GM21423 (cell line): ENCODE measurements at regions not wholly inside any gene's neighbourhood (a gene's known extent, or its start where the extent isn't known, plus 50 kb on each side); places are given as distances from the start of the nearest gene placed in this dataset.

ENCODE experiments used
- ATAC-seq: cut with Tn5 transposase; IDR thresholded peaks from one replicate; pipeline ENCODE4 v1.9.1; 2021; ENCODE audit warnings: mild to moderate bottlenecking, moderate library complexity; ENCODE audit not compliant: unreplicated experiment

DNA sequence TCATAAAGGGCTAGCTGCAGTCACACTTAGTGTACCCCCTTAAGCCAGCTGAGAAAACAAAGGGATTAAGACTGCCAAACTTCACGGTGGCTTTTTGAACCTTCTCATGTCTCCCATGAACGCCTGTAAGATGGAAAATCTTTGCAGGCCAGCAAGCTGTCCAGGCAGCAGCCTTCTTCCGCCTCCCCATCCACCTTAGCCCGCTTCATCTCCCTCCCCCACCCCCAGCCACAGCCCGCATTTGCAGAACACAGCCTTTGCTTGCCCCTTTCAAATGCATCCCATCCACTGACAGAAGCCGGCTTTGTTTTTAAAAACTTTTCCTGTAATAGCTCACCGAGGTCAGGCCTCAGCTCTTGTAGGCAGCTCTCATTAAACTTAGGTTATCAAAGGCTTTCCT is 113.8 kb upstream of the FAM9B start:
- no peak for ATAC-seq

DNA sequence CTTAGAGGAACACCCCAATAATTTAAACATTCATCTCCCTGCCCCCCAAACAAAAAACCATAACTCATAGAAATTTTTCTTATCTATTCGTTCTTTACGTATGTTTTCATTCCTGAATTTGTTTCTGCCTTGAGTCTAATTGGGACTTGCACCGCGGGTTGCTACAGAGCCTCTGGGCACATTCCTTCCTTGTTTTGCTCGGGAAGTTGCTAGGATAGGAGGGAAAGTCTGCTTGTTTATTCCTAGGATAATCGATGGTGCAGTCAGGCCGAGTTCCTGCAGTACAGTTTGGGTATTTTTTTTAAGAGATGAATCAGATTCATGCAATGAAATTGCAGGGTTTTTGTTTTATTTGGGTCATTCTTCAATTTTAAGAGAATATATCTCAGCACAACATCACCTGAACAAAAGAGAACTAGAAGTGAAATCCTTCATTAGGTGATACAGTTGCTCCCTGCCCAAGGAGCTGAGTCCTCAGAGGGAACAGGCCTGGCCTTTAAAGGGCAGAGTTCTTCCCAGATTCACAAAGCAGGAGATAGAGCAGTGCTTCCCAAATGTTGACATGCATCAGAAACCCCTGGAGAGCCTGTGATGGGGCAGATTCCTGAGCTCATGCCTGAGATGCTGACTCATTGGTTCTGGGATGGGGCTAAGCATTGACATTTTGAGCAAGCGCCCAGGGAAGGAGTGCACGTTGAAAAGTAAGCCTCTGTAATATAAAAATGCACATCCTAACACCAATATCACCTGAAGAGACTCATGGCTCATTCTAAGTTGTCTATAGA is 114.9 kb upstream of the FAM9B start:
- no peak for ATAC-seq

DNA sequence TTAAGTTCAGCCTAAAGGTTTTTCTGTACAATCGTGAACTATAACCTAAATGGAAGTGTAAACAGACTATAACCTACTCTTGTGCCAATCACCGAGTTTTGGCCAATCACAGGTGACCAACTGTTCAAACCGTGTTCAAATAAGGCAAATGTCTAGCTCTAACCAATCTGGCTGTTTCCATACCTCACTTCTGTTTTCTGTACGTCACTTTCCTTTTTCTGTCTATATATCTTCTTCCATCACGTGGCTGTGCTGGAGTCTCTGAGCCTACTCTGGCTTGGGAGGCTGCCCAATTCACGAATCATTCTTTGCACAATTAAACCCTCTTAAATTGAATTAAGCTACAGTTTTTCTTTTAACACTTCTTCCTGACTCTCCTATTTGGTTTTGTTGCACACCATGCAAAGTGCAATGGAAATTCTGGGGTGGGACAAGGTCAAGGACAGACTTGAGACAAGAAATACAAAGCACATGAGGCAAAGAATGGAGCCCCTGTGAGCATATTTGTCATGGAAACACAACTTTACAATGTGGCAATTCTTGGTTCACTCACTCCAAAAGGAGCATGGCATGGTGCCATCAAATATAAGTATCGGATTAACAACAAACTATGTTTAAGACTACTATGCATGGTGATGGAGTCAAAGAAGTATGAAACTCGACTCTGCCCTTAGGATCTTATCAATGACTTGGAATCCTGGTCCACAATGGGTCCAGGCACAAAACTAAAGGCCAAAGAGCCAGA is 115.7 kb upstream of the FAM9B start:
- ATAC-seq: no peak

DNA sequence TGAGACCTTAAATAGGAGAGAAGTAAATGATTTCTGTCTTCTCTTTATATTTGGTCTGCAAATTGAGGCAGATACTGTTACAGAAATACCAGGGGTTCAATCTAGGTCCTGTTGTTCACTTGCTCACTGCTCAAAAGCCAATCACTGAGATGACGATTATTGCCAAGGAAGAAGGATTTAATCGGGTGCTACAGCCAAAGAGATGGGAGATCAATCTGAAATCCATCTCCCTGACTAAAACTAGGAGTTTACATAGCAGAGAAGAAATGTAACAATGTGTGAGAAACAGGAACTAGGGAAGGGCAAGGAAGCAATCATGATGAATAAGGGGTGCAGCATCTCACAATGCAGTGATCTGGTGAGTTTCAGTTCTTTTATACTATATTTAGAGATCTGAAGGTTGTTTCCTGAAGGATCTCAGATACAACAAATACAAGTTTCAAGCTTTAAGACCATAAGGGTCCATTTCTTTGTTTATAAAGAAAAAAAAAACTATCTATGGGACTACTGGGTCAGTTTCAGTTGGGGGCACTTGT is 117.9 kb upstream of the FAM9B start:
- no peak for ATAC-seq

DNA sequence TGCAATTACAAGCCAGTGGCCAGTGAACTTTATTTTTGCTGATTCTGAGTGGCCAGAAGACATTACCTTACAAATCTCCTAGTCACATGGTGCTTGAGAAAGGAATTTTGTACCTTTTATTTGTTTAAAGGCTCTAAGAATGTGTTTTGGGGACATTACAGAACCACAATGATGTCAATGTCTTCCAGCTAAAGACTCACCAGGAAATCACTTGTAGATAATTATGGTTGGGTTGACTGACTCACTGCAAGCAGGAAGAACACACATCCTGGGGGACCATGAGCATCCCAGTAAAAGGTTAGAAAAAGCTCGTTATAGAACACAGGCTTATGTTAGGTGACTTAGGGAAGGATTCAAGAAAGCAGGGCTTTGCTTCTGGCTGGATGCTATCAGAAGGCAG is 119.4 kb upstream of the FAM9B start:
- ATAC-seq: no peak

DNA sequence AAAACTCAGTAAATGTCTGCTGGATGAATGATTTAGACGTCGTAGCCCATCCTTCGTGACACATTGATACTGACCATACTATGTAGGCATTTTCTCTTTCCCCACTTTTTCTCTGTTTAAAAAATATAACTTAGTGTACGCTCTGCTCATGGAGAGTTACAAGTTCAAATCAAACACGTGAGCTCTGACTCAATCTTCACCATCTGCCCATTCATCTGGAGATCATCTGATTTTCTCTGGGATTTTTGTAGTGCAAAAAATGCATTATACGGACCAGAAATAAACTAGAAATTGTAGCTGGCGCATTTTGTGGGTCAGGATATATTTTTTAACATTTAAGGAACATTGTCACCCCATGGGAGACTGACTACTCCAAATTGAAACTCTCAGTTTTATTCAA is 124.7 kb upstream of the FAM9B start:
- no peak for ATAC-seq

DNA sequence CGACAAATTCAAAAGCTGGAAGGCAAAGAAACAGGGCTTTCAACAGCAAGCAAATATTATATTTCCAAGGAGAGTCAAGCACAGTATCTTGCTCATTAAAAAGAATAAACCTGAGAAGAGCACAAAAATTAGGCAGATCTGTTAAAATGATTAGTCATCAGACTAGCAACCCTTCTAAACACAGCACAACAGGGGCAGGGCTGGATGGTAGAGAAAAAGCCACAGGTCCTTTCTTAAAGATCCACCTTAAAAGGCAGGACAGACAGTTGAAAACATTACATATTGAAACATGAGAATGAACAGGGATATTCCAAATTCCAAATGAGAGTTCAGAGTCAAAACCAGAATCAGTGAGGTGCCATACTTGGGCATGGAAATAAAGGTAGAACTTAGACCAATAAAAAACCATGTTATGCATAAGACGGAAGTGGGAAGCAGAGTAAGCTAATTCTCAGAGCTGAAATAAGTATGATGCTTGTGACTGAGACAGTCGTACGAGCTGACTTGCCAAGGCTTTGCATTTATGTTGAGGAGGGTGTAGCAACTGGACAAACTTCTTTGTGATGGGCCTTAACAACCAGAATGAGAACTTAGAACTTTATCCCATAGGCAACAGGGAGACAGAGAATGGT is 126.9 kb upstream of the FAM9B start:
- ATAC-seq: no peak

DNA sequence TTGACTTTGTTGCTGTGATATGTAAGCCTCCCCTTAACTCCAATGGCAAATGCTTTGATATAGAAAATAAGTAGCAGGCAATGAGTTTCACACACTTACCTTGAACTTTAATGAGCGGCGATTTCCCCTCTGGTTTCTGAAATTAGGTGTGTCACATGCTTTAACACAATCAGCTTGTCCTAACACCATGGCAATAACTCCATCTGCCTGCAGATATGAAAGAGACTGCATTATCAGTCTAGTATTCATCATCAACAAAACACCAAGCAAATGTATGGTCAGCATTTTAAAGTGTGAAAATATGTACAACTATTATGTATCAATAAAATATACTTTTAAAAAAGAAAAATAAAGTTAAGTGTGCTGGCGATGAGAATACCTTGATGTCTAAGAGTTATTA is 128.8 kb upstream of the FAM9B start:
- ATAC-seq: no peak

DNA sequence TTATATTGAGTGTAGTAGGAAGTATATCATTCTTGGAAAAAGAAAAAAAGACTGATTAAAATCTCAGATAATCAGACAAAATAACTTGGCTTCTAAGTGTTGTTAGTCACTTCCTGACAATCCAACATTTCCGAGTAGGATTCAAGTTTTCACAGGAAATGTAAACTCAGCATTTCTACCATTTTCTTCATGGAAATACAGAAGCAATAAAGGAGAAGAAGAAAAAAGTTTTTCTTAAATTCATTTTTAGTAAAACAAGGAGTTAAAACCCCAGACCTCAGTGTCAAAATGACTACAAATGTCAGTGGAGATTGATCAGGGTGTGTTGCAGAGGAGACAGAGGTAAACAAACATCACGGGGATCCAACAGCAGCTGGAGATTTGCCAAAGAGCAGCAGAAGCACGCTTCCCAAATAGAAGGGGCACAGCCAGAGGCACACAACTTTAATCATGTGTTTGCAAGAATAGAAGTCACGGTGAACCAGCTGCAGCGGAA is 129.3 kb upstream of the FAM9B start:
- ATAC-seq: no peak

DNA sequence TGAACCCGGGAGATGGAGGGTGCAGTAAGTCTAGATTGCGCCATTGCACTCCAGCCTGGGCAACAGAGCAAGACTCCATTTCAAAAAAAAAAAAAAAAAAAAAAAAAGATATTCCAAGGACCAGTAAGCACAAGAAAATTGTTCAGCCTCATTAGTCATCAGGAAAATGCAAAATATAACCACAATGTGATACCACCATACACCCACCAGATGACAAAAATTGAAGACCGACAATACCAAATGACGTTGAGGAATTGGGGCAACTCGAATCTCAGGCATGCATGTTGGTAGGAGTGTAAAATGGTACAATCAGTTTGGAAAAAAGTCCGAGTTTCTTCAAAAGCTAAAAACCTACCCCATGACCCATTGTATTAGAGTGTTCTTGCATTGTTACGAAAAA is 130.2 kb upstream of the FAM9B start:
- ATAC-seq: no peak

DNA sequence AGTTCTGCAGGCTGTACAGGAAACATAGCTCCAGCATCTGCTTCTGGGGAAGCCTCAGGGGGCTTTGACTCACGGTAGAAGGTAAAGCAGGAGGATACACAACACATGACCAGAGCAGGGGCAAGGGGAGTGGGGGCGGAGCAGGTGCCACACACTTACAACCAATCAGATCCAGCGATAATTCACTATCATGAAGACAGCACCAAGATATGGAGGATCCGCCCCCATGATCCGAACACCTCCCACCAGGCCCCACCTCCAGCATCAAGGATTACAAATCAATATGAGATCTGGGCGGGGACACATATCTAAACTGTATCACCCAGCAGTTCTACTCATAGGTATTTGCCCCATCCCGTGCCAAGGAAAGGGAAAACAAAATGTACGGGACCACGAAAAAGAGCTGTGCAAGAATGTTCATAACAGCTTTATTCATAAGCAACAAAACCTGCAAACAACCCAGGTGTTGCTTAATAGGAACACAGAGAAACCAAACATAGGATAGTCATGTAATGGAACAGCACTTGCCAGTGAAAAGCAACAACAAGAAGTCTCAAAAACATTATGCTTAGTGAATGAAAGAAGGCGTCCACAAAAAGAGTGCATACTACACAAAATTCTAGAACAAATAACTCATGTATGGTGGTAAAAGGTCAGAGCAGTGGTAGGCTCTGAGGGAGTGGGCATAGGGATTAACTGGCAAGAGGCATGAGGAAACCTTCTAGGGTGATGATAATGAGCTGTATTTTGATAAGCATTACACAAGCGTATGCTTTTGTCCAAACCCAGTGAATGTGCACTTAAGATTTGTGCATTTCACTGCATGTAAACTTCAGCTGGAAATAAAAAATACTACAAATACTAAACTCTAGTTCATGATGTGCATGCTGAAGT is 130.9 kb upstream of the FAM9B start:
- ATAC-seq: no peak

DNA sequence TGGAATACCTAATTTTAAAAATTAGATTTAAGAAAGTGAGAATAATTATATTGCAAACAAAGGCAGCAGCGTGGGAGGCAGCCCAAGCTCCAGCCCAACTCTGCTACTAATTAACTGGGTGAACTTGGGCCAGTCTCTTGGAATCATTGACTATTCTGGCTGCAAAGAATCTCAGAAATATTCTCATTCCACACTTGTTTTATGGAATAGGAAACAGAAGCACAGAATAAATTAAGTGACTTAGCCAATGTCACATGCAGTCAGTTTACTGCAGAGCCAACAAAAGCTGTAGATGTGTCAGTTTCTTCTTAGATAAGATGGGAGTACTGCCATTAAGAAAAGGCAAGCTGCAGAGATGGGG is 132.6 kb upstream of the FAM9B start:
- ATAC-seq: no peak

DNA sequence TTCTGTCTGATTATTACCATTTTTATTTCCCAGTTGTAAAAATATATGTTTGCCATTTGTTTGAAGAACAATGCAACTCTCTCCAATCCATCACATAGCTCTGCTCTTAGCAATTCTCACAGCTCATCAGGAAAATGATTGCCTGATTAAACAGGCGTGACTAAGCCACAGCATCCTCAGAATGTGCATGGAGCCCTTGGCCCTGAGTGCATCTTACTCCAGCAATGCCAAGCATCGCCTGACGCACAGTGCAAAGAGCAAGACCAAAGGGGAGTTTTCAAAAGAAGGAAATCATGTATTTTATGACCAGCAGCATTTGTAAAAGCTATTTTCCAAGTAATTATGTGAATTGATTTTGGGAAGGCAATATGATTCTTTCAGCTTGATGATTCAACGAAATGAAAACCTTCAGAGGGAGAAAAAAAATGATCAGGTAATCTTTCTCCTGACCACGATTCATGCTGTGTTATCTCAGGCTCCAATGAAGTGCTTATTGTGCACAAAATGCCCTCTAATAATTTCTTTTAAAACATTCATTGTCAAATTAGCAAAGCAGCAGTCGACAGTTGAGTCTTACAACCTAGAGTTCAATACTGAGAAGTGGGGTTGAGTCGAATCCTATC is 138.0 kb upstream of the FAM9B start:
- no peak for ATAC-seq

DNA sequence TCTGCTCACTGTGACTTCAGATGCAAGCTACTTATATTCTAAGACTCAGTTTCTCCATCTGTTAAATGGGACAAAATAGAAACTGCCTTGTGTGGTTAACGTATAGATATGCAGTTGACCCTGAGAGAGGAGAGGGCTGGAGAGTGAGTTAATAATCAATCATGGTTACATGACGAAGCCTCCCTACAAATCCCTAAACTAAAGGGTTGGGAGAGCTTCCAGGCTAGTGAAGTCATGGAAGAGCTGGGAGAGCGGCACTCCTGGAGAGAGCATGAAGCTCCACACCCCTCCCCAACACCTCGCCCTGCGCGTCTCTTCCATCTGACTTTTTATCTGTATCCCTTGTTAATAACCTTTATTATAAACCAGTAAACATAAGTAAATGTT is 138.5 kb upstream of the FAM9B start:
- ATAC-seq: no peak

DNA sequence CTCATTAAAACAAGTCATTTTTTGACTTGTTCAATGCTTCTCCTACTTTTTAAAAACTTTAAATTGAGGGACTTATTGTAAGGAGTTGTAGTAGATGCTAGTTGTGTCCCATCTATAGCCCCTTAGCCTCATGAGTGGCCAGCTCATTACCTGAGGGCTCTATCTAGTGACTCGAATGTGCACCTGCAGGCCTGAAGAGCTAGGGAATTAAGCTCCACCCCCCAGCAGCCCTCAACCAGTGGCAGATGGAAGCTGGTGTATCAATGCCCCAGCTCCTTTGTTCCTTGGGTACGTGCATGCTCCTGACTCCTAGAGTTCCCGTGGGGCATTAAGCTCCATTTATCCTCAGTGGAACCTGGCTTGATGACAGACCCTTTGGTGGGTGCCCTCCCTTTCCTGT is 146.7 kb upstream of the FAM9B start:
- ATAC-seq: no peak

DNA sequence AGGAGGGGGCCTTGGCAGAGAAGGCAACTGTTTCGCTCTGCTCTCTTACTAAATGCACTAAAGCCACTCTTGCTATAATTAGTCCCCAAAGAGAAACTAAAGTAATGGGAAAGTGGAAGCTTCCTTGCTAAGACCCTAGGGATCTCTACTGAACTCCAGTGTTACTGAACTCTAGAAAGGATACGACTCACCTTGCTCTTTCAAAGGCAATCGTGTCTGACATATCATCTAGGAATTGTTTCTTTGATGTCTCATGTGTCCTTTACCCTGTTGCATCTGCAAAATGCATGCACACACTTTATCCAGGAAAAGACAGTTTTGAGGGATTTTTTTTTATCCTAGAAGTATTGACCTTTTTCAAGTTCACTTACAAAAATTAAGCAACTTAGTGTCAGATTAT is 148.1 kb upstream of the FAM9B start:
- no peak for ATAC-seq

DNA sequence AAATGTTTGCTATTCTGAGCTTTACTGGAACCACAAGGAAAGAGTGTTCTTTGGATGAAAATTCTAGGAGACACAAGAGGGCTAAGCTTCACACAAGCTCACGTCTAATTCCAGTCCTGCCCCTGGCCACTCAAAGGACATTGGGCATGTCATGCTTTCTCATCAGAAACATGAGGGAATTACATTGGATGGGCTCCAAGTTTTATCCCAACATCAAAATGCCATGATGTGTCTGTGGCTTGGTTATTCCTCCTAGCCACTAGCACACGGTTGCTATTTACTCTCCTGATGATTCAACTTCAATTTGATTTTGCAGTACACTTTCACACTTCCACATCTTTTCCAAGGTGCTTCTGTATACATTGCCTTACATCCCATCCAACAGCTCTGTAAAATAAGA is 149.6 kb upstream of the FAM9B start:
- ATAC-seq: no peak

DNA sequence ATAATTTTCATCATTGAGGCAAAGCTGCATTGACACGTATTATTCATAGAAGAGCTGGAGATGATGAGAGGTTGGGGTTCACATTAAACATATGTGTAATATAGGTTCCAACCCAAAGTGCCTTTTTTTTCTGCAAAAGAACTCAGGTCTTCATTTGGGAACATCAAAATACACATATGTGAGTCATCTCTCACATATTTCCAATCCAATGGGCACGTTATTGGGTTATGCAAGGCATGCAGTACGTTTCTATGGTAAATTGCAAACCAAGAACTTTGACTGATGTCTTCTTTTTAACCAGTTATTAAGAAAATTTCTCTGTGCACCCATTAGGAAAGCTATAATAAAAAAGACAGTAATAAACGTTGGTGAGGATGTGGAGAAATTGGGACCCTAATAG is 150.3 kb upstream of the FAM9B start:
- no peak for ATAC-seq

DNA sequence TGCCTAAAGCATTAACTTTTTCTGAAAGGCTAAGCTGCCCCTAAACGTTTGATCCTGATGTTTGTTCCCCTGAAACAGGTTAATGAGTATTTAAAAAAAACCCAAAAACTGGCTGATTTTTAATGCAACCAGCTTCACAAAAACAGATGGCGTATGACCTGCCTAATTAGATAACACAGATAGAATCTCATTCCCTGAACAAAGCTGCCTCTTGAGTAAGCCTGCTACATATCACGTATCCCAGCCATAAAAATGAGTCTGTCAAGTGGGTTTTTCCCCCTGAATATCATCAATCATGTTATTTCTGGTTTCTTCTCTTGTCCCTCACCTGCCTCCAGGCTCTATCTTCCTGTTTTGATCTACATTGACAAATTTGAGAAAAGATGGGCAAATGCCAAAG is 154.2 kb upstream of the FAM9B start:
- ATAC-seq: no peak

DNA sequence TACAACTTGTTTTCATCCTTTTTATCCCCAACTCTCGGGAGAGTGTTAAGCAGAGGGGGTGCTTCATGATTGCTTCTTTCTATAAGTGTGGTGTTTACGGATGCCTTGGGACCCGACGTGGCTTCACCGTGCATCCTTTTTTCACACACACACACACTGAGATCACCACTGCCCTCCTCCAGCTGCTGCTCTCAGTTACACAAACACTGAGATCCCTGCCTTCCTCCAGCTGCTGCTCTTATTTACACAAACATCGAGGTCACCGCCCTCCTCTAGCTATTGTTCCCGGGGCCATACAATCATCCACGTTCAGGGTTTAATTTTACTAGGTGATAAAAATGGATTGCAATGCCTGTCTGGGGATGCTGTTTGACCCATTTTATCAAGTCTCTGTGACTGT is 155.4 kb upstream of the FAM9B start:
- no peak for ATAC-seq
